ENCODE measurements at regions not wholly inside any gene's neighbourhood (a gene's known extent, or its start where the extent isn't known, plus 50 kb on each side); places are given as distances from the start of the nearest gene placed in this dataset.

DNA sequence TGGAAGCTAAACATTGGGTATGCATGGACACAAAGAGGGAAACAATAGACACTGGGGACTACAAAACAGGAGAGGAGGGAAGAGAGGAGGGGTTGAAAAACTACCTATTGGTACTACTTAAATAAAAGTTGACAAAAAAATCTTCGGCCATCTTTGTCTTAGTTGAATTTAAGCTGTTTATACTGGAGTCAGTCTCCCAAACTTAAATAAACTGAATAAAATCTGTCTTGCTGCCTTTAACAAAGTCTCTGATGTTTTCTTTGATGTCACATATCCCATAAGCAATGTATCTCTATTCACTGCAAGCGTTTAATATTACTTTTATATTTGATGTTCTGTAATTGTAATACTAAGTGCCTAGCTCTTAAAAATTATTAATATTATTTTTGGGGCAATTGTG lies 409.2 kb upstream of the EPHA7 start:
- TF ChIP-seq, protein P1, sequence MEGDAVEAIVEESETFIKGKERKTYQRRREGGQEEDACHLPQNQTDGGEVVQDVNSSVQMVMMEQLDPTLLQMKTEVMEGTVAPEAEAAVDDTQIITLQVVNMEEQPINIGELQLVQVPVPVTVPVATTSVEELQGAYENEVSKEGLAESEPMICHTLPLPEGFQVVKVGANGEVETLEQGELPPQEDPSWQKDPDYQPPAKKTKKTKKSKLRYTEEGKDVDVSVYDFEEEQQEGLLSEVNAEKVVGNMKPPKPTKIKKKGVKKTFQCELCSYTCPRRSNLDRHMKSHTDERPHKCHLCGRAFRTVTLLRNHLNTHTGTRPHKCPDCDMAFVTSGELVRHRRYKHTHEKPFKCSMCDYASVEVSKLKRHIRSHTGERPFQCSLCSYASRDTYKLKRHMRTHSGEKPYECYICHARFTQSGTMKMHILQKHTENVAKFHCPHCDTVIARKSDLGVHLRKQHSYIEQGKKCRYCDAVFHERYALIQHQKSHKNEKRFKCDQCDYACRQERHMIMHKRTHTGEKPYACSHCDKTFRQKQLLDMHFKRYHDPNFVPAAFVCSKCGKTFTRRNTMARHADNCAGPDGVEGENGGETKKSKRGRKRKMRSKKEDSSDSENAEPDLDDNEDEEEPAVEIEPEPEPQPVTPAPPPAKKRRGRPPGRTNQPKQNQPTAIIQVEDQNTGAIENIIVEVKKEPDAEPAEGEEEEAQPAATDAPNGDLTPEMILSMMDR (IDR thresholded peaks at IDR 0.05) = no peak
- TF ChIP-seq, protein P2, sequence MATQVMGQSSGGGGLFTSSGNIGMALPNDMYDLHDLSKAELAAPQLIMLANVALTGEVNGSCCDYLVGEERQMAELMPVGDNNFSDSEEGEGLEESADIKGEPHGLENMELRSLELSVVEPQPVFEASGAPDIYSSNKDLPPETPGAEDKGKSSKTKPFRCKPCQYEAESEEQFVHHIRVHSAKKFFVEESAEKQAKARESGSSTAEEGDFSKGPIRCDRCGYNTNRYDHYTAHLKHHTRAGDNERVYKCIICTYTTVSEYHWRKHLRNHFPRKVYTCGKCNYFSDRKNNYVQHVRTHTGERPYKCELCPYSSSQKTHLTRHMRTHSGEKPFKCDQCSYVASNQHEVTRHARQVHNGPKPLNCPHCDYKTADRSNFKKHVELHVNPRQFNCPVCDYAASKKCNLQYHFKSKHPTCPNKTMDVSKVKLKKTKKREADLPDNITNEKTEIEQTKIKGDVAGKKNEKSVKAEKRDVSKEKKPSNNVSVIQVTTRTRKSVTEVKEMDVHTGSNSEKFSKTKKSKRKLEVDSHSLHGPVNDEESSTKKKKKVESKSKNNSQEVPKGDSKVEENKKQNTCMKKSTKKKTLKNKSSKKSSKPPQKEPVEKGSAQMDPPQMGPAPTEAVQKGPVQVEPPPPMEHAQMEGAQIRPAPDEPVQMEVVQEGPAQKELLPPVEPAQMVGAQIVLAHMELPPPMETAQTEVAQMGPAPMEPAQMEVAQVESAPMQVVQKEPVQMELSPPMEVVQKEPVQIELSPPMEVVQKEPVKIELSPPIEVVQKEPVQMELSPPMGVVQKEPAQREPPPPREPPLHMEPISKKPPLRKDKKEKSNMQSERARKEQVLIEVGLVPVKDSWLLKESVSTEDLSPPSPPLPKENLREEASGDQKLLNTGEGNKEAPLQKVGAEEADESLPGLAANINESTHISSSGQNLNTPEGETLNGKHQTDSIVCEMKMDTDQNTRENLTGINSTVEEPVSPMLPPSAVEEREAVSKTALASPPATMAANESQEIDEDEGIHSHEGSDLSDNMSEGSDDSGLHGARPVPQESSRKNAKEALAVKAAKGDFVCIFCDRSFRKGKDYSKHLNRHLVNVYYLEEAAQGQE (IDR thresholded peaks at IDR 0.05; ENCODE audit: insufficient read depth in 1 of 2, low read depth in 2 of 2, low read length in 1 of 2) = no peak
- TF ChIP-seq TCF7L2 (IDR thresholded peaks at IDR 0.05; ENCODE audit: low read depth, low read length) (no peak), POLR2AphosphoS5 (IDR thresholded peaks at IDR 0.05; ENCODE audit: low read depth, low read length) (no peak), SIN3A (IDR thresholded peaks at IDR 0.05; ENCODE audit: borderline replicate concordance, insufficient read depth, low read depth, low read length) (no peak)
